Bone marrow (tissue), 2 donors: ENCODE measurements at regions not wholly inside any gene's neighbourhood (a gene's known extent, or its start where the extent isn't known, plus 50 kb on each side); places are given as distances from the start of the nearest gene placed in this dataset.

Experiments used
- DNase-seq, 2 donors: peaks; one replicate each; lab custom pipeline; 2025; lab: John Stamatoyannopoulos, UW

DNA sequence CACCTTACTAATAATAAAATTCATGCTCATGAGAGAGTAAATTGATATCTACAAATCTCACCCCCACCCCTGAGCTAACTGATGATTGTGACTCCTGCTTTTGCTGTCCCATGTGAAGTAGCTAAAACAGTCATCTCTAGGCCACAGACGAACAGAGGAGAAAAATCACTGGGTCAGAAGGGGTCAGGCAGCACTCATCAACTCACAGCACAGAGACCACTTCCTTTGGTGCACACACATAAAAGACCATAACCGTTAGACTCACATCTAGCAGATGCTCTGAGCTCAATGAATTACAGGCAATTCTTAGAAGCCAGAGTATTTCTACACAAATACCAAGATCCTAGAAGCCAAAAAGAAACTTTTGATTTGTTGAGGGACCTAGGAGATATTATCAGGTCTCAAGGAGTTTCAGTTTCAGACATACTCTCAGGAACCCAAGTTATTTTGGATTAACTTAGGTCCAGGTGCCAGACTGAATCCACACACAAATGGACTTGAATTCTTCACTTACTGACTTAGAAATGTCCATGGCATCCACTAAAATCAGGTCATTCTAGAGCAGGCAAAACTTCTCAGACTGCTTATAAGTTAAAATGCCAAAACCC, 65.0 kb upstream of the TES start:
- no peak for DNase-seq

DNA sequence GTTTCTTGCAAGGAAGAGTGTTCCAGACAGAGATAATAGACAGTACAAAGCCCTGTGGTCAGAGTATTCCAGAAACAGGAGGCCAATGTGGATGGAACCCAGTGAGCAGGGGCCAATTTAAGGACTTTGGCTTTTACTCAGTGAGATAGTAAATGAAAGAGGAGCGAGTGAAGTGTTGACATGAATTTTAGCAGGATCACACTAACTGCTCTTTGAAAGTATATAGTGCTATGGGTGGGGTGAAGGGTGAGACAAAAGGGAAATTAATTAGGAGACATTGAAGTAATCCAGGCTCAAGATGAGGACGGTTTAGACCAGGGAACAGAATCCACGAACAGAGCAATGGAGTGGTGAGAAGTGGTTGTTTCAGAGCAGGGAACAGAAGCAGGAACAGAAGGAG, 62.2 kb upstream of the TES start:
- no peak for DNase-seq

DNA sequence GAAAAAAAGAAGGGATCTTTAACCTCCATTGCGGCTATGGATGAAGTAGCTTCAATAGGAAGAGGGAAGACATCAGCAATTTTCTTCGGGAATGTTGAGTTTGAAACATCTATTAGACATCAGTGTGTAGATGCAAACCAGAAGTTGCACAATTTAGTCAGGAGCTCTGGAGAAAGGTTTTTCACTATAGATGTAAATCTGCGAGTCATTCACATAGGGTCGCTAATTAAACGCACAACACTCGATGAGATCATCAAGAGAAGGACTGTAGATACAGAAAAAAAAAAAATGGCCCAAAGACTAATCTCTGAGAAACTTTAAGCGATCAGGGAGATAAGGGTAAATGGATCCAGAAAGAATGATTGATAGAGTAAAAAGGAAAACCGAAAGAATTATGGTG, 61.7 kb upstream of the TES start:
- DNase-seq: no peak

DNA sequence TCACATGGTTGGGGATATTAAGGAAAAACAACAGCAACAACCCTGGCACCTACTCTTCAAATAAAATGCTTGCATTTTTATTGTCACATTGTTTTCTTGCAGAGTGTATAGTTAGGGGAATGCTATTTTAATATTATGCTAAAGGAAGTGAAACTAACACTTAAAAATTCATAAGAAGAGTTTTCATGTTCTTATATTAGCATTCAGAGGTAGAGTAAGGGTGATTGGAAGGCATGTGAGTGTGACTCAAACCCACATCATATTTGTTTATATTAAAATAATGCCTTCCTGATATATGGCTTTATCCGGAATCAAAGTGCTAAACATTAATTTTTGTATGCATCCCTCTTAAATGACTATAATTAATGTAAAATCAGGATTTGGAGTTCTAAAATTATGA, 59.8 kb upstream of the TES start:
- no peak for DNase-seq

DNA sequence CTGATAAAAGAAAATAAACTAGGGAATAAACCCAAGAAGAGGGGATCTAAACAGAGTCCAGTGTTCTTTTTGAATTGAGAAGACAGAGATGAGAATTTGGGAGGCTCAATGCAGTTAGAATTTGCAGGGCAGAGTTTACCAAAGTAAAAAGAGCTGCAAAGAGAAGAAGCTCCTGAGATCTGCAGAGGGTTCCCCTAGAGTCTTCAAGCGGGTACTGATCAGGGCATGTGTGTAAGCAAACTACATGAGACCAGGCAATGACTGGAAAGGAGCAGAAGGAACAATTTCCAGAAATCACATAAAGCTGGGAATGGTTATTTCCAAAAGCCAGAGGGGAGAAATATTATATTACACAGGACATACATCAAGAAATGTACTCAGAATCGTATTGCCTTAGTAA, 58.1 kb upstream of the TES start:
- DNase-seq: no peak

DNA sequence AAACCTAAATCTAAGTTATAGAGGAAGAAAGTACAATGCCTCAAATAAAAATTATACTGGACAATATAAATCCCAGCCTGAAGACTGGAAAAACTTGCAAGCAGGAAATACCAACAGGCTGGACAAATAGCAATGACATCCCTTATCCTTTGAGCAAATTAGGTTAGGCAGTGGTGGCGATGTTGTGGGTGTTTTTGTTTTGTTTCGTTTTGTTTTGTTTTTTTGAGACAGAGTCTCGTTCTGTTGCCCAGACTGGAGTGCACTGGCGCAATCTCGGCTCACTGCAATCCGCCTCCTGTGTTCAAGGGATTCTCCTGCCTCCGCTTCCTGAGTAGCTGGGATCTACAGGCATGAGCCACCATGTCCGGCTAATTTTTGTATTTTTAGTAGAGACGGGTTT, 57.3 kb upstream of the TES start:
- DNase-seq: no peak

DNA sequence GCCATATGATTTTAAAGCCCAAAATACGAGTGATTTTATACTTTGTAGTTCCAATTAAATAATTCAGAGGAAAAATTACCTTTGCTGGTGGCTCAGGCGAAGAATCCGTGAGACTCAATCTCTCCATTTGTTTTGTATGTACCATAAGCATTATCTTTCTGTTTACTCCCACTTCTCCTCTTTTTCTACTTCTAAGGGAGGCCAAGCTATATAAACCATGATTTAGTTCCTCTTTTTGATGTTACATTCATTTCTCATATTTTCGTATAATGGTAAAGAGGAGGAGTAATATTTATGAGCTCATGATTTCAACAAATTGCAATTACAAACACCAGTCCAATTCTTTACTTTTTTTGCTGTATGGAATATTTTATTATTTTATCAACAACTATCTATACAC, 50.6 kb upstream of the TES start:
- no peak for DNase-seq
